Inflammatory macrophage treated with lipopolysaccharide for 4 hours (primary cell): ENCODE measurements at regions not wholly inside any gene's neighbourhood (a gene's known extent, or its start where the extent isn't known, plus 50 kb on each side); places are given as distances from the start of the nearest gene placed in this dataset.
"Not testable (repeated sequence)": the region's sequence is repeated elsewhere in the genome, so short reads cannot be mapped to it uniquely, and the experiment has no call there.

Experiments
- DNase-seq: peaks from one replicate; pipeline ENCODE4 v3.0.0-alpha.2; 2020

DNA sequence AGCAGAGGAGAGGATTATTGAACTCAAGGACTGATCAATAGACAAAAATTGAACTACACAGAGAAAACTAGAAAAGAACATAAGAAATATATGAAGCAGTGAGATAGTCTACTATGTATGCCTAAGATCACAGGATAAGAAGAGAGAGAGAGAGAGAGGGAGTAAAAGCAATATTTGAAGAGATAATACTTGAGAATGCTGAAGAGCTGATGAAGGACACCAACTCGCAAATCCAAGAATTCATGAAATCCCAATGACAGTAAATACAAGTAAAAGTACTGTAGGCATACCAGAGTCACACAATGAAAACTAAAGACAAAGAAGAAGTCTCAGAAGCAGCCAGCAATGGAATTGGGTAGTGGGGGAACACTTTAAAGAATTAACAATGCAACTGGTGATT, 260.1 kb upstream of the SPAG17 start:
- no peak for DNase-seq

DNA sequence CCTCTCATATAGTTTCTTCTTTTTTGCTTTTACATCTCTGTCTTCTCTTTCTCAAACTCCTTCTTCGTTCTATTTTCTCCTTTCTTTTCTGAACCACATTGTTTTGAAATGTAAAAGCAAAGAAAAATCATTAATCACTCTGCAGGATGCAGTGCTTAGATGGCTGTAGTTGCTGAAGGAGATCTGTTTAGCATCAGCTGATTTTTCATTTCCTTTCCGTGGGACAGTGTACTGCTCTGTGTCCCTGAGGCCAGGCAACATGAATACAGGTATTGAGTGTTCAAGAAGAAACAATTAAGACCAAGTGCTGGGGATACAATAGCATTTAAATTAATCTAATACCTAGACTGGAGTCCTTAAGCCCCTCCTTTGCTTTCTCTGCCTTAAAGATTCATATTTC, 257.2 kb upstream of the SPAG17 start:
- DNase-seq = no peak

DNA sequence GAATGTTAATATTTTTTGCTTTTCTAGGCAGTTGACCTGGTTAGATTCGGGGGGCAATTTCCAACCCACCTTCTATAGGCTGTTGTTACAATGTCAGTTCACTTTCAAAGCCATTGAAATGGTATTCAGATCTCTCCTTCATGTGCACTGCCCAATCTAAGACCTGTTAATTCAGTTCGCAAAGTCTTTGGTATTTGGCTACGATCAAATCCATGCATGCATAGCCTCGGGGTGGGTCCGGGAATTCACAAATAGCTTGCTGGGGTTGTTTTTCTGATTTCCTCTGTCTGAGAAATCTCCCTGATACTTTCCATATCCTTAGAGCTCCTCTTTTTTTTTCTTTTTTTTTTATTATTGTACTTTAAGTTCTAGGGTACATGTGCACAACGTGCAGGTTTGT, 252.6 kb upstream of the SPAG17 start:
- no peak for DNase-seq

DNA sequence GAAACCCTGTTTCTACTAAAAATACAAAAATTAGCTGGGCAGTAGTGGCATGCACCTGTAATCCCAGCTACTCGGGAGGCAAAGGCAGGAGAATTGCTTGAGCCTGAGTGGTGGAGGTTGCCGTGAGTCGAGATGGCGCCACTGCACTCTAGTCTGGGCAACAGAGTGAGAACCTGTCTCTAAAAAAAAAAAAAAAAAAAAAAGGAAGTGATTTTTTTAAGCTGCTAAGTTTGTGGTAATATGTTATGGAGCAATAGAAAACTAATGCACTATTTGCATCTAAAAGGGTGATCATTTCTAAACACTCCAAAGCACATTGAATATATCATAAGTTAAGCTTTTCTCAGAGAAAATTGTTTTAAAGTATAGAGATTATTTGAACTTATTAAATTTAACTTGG, 244.8 kb upstream of the SPAG17 start:
- DNase-seq = no peak

DNA sequence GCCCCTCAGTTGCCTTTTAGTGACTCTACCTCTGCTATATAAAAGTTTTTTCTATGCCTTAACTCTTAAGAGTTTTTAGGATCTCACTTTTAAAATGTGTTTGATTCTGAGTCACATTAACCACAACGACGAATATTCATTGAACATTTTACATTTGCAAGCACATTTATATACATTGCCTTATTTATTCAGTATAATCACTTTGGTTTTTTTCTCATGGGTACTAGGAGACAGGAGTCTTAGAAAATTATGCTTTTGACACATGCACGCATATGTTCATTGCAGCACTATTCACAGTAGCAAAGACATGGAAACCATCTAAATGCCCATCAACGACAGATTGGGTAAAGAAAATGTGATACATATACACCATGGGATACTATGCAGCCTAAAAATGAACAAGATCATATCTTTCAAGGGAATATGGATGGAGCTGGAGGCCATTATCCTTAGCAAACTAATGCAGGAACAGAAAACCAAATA, 236.9 kb upstream of the SPAG17 start:
- no peak for DNase-seq

DNA sequence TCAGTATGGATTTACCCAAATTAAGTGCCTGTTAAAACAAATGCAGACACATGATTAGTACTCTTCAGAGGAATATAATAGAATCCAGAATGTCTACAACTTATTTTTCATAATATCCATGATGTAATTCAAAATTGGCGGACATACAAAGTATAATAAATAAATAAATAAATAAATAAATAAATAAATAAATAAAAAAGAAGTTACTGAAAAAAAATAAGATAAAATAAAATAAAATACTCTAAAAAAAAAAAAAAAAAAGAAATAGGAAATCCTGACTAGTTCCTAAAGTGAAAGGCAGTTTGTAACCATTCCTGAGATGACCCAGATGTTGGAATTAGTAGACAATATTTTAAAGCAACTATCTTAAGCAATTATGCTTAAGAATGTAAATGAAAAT, 219.0 kb upstream of the SPAG17 start:
- no peak for DNase-seq

DNA sequence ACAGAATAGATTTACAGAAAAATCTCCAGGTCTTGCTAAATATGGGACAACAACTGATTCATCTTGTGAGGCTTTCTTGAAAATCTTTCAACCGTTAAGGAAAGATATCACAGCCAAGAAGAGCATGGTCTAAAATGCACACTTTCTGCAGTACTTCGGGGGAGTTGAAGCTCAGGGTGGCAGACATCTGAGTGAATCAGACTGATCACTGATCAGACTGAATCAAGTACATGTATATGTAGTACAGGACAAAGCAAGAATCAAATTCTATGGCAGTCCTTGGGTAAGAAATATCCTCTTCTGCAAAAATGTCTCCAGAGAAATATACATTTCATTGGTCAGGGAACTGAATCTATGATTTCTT, 212.4 kb upstream of the SPAG17 start:
- DNase-seq = no peak

DNA sequence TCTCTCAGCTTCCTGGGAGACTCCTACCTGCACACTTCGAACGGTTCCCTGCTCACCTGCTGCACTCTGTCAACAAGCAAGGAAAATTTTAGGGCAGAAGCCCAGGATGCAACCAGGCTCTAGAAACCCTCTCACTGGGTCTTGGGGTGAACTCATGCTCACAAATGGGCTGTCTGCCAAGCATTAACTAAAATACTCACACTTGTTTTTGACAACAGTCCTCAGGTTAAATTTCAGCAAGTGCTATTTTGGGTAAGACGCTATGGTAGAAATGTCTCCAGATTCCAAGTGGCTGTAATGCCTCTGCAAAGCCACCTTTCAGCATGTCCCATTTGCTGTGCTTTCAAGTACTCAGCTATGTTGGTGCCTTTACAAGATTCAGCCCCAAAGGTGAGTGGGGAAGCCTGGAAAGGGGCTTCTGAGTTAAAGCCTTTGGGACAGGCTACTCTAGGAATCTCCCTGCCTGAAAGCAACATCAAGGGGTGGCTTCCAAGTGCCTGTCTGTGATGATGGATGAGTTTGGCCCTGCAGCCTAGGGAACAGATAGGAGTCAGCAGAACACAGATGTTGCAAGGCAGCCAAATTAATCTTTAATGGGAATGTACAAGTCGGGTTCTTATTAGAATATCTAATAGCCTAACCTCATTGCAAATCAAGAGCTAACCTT, 211.9 kb upstream of the SPAG17 start:
- no peak for DNase-seq

DNA sequence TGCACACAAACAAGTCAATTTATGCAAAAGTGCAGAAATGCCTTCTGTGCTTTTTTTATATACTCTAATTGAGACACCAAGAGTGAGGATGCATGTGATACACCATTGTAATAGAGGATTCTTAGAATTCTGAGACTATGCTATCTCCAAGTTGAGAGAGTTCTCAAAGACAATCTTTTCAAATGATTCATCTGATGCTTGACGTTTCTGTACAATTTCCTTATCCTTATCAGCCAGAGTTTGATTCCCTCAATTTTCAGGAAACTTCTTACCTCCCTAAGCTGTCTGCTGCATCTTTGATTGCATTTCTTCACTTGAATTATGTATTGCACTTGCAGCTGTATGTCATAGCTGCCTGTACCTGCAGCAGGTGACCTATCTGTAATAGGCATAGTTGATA, 211.3 kb upstream of the SPAG17 start:
- no peak for DNase-seq

DNA sequence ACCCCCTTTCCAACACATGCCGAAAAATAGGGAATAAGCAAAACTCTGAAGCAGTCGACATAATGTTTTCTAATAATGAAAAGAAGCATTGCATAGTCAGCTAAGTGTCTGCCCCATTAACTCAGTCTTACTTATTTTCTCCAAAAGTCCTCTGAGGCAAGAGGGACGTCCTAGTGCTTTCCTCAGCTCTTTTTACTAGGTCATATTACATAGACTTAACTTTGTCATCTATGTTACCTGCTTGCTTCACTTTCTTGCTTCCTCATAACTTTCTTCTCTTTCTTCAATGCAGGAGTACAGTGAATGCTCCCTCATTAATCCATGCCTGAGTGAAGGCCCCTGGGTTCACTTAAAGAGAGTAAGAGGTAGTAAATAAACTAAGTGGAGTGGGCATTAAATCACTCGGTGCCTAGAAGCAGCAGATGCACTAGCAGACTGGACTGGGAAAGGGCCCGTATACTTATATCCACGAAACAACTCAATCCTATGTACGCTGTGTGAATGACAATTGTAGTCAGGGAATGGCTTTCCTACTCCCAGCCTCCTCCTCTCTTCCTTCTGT, 210.5 kb upstream of the SPAG17 start:
- DNase-seq = no peak

DNA sequence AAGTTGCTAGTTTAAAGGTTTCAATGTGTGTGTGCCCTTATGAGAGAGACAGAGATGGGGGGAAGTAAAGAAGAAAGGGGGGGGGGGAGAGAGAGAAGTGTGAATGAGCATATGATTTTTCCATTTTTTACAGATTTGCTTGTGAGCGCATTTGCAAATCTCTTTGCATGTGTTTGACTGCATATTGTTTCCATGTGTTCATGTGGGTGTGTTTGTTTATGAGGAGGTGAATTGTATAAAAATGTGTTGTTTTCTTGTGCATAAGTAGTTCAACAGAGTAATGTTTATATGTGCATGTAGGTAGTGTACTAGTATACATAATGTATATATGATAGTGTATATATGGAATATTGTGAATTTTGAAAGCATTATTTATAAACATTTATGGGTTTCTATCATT, 205.9 kb upstream of the SPAG17 start:
- no peak for DNase-seq

DNA sequence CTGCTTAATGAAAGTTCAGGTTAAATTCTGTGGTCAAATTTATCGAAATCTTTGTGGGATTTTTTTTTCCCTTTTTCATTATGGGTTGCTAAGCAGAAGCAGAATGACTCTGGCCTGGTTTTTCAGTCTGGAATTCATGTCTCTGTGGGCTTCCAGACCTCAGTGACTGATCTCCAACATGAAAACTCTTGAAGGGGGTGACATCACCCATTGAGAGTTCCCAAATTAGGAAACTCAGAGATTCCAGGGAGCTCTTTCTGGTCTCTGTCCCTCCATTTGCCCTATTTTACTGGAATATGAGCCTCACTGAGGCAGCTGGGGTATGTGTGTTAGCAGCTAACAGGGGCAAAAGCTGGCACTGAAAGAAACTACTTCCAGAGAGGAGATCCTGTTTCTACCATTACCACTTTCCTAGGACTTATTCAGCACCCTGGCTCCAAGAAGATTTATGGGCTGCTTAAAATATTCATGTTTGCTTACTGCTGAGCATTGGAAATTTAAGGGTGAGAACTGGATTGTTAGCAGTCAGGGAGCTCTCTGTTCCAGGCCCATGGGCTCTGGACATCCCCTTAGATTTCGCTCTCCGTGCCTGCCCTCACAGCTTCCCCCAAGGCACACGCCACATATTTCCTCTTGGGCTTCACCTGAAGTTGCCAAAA, 203.4 kb upstream of the SPAG17 start:
- no peak for DNase-seq

DNA sequence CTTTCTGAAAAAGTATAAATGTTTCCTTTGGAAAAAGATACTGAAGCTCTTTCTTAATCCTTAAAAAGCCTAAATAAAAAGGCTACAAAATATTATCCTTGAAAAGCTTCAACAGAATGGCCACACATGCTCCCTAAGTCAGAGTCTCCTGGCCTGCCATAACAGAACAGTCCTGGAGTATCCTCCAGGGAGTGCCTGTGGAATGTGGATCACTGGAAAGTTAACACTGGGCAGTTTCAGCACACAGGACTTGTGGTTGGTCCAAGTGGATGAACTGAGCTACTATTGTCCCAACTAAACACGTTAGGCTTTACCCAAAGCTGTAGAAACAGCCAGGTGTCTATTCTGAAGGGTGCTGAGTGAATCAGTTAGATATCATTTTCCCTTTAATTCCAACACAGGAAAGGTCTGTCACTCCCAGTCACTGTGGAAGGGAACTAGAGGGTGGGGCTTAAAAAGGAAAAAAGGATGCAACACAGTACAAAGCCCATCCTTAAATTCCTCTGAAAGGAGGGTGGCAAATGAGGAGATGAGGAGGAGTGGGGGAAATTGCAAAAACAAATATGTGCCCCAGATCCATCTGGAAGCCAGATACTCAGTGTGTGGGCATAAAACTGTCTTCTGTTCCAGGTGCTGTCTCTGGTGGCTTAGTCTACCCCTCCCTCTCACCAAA, 196.3 kb upstream of the SPAG17 start:
- no peak for DNase-seq

DNA sequence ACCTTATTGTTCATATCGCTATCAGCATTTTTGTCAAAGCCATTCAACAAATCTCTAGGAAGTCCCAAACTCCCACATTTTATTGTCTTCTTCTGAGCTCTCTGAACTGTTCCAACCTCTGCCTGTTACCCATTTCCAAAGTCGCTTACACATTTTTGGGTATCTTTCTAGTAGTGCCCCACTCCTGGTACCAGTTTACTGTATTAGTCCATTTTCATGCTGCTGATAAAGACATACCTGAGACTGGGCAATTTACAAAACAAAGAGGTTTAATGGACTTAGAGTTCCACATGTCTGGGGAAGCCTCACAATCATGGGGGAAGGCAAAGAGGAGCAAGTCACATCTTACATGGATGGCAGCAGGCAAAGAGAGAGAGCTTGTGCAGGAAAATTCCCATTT, 192.2 kb upstream of the SPAG17 start:
- not testable (repeated sequence) for DNase-seq

DNA sequence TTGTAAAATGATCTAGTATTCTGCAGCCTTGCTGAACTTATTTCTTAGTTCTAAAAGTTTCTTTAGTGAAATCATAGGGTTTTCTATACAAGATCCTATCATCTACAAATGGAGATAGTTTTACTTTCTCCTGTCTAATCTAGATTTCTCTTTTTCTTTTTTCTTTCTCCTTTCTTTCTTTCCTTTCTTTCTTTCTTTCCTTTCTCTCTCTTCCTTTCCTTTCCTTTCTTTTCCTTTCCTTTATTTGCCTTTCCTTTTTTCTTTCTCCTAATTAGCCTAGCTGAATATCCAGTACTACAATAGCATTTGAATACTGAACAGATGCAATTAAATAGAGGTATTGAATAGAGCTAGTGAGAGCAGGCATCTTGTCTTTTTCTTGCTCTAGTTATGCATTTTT, 186.6 kb upstream of the SPAG17 start:
- no peak for DNase-seq

DNA sequence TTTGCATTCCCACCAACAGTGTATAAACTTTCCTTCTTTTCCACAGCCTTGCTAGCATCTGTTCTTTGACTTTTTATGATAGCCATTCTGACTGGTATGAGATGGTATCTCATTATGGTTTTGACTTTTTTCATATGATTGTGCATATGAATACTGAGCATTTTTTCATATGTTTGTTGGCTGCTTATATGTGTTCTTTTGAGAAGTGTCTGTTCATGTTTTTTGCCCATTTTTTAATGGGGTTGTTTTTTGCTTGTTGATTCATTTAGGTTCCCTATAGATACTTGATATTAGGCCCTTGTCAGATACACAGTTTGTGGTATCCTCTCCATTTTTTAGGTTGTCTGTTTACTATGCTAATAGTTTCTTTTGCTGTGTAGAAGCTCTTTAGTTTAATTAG, 185.8 kb upstream of the SPAG17 start:
- no peak for DNase-seq

DNA sequence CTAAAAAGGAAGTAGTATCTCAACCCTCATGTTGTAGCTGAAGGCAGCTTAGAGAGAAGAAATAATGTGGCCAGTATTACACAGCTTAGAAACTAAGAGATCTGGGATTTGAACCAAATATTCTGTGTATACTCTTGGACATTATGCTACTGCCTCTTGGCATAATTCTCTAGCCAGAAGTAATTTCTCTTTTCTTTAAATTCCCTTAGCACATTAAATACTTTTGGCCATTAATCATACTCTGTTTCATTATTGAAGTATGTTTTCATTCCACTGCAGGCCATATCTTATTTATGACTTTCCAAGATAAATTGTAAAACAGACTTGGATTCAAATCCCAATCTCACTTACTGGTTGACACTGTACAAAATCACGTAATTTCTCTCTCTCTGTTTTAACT, 181.3 kb upstream of the SPAG17 start:
- no peak for DNase-seq

DNA sequence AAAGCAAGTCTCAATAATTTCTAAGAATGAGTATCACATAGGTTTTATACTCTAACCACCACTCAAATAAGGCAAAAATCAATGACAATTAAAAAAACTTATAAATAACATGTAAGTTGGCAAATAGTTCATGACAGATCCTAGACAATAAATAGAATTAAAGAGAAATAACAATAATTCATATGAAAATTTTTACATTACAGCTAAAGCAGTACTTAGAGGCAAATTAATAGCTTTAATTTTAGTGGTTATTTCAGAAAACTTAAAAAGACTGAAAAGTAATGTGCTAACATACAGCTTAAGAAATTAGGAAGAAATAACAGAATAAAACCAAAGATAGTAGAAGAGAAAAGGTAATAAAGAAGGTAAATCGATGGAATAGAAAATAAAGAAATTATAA, 179.9 kb upstream of the SPAG17 start:
- DNase-seq = no peak

DNA sequence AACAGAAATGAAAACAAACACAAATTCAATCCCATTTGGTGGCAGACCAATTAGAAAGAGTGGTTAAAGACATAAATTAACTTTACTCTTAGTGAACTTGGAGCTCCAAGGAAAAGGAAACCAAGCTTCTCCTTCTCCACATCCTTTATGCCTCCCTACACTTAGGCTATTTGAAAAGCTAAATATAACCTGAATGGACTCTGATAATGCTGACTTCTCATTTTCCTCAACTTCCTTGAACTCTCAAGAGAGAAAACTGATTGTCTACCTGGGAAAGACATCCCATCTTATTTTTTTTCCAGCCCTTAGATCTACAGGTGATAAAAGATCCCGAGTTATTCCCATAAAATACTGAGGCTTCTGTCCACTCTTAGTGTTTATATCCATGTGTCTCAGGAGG, 178.4 kb upstream of the SPAG17 start:
- DNase-seq = no peak

DNA sequence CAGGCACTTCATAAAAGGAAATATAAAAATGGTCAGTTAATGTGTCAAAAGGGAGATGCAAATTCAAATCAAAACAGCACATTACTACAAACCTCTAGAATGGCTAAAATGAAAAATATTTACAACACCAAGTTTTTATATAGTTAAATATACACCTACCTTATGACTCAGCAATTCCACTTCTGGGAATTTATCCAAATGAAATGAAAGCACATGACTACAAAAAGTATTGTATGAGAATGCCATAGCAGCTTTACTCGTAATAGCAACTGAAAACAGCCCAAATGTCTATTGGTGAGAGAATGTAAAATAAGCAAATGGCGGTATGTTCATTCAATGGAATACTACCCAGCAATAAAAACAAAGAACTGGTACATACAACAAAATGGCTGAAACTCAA, 175.8 kb upstream of the SPAG17 start:
- DNase-seq = no peak

DNA sequence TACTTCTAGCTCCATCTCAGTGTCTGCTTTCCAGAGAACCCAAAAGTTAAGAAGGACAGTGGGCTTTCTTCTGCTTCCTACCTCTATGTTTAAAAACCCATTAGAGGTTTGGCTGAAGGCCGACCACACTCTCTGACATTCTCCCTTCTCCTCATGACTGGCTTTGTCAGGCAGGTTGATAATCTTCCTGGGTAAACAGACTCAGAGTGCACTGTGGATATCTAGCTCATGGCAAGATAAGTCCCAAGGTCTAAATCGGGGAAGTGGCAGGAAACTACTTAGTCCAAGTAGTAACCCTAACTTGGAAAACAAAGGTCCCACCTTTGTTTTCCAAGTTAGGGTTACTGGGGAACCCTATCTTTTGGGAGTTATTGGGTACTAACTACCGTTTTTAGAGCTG, 161.9 kb upstream of the SPAG17 start:
- DNase-seq = no peak

DNA sequence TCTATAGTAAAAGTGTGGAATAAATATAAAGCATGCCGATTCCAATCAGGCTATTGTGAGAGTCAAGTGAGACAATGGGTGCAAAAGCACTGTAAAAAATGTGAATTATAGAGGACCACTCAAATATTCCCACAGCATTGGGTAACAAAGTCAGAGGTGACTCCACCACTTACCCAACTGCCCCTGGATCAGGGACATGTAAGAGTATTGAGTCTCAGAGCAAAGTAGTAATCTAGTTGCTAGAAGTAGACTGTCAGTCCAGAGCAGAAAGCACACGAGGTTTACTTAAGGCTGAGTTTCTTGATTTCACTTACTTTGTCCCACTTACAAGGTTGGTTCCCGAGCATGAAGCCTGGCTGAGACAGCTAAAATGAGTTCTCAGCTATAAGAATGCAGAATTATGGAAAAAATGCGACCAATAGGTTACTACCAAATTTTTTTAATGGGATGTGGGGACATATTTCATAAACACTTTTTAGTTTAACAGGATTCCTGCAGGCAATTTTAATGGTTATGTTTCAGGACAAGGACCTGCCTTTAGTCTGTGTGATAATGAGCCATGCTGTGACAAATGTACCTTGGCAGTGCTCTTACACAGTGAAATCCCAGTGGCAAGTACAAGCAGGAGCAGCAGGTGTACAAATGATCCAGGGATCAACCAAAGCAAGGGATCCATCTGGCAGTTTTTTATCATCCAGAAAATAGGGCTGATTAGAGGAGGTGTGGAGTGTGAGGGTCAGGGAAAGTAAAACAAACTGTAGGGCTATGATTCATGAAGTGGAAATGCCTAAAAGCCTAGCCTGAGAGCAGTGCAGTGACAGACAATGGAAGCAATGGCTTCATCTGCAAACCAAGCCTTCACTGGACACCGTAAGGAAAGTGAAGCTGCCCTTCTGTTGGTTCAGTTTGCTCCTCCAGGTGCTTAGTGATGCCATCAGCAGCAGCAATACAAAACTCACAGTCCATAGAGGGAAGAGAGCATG, 156.2 kb upstream of the SPAG17 start:
- no peak for DNase-seq
